HEK293T (cell line): ENCODE measurements at regions not wholly inside any gene's neighbourhood (a gene's known extent, or its start where the extent isn't known, plus 50 kb on each side); places are given as distances from the start of the nearest gene placed in this dataset.
"Not testable (repeated sequence)": the region's sequence is repeated elsewhere in the genome, so short reads cannot be mapped to it uniquely, and the experiment has no call there.

Experiments
- CTCF ChIA-PET: fragments of 350-600 bp; formaldehyde crosslinking; extraction: SDS; loops from one replicate; lab custom pipeline; 2021; ENCODE audit warnings: antibody characterized with exemption, inconsistent platforms; lab: Yijun Ruan, JAX
- POLR2A ChIA-PET: fragments of 350-600 bp; formaldehyde crosslinking; extraction: SDS; loops from one replicate; lab custom pipeline; 2020; ENCODE audit warnings: antibody characterized with exemption, inconsistent platforms; lab: Yijun Ruan, JAX
- DNase-seq: peaks from one replicate; pipeline ENCODE4 v3.0.0; 2012; ENCODE audit warnings: mixed read lengths; ENCODE audit errors: extremely low spot score
- ARNT ChIP-seq: fragments of 450-650 bp; IDR thresholded peaks from 2 replicates; pipeline ENCODE4 v1.6.1; 2017; ENCODE audit warnings: mild to moderate bottlenecking
- BHLHE40 ChIP-seq: fragments of 450-650 bp; IDR thresholded peaks from 2 replicates; pipeline ENCODE4 v1.6.1; 2016; ENCODE audit warnings: mild to moderate bottlenecking, moderate library complexity, borderline replicate concordance
- CTBP1 ChIP-seq: fragments of 450-650 bp; IDR thresholded peaks from 2 replicates; pipeline ENCODE4 v1.6.1; 2016; ENCODE audit warnings: borderline replicate concordance
- ELF4 ChIP-seq: fragments of 450-650 bp; IDR thresholded peaks from 2 replicates; pipeline ENCODE4 v1.6.1; 2017; ENCODE audit warnings: antibody characterized with exemption
- FOXA1 ChIP-seq: fragments of 450-650 bp; IDR thresholded peaks from 2 replicates; pipeline ENCODE4 v1.6.1; 2016; ENCODE audit warnings: mild to moderate bottlenecking
- FOXK2 ChIP-seq: fragments of 450-650 bp; IDR thresholded peaks from 2 replicates; pipeline ENCODE4 v1.6.1; 2016; ENCODE audit warnings: mild to moderate bottlenecking
- FOXM1 ChIP-seq: fragments of 450-650 bp; IDR thresholded peaks from 2 replicates; pipeline ENCODE4 v1.6.1; 2017; ENCODE audit warnings: mild to moderate bottlenecking, borderline replicate concordance
- HDGF ChIP-seq: fragments of 450-650 bp; IDR thresholded peaks from 2 replicates; pipeline ENCODE4 v1.6.1; 2017; ENCODE audit warnings: antibody characterized with exemption, borderline replicate concordance
- L3MBTL2 ChIP-seq: fragments of 450-650 bp; conservative IDR thresholded peaks from 2 replicates; pipeline ENCODE4 v1.6.1; 2016; ENCODE audit warnings: mild to moderate bottlenecking
- LEF1 ChIP-seq: fragments of 450-650 bp; IDR thresholded peaks from 2 replicates; pipeline ENCODE4 v1.6.1; 2017; ENCODE audit warnings: mild to moderate bottlenecking, borderline replicate concordance
- NFRKB ChIP-seq: fragments of 450-650 bp; IDR thresholded peaks from 2 replicates; pipeline ENCODE4 v1.6.1; 2016; ENCODE audit warnings: mild to moderate bottlenecking, moderate library complexity
- PKNOX1 ChIP-seq: fragments of 450-650 bp; IDR thresholded peaks from 2 replicates; pipeline ENCODE4 v1.6.1; 2016
- SP1 ChIP-seq: fragments of 450-650 bp; IDR thresholded peaks from 2 replicates; pipeline ENCODE4 v1.6.1; 2017
- SUZ12 ChIP-seq: fragments of 450-650 bp; IDR thresholded peaks from 2 replicates; pipeline ENCODE4 v1.6.1; 2016; ENCODE audit warnings: mild to moderate bottlenecking
- TARDBP ChIP-seq: fragments of 450-650 bp; IDR thresholded peaks from 2 replicates; pipeline ENCODE4 v1.6.1; 2016
- ZNF384 ChIP-seq: fragments of 450-650 bp; IDR thresholded peaks from 2 replicates; pipeline ENCODE4 v1.6.1; 2016

GRCh38 chr1:219058891-219059820, 114.5 kb upstream of the LYPLAL1 start:
- CTCF ChIA-PET, result no interaction called here
- TF ChIP-seq ARNT (no peak), PKNOX1 (no peak), BHLHE40 (no peak), ELF4 (no peak), NFRKB (no peak), SP1 (no peak), ZNF384 (no peak), HDGF (no peak), FOXA1 (no peak), CTBP1 (no peak), SUZ12 (no peak), TARDBP (no peak), FOXM1 (no peak), L3MBTL2 (no peak), FOXK2 (no peak), LEF1 (no peak)
- POLR2A ChIA-PET, result no interaction called here
- no peak for DNase-seq

- TF ChIP-seq ARNT (no peak), NFRKB (no peak)
- DNase-seq, result no peak
- ChIA-PET POLR2A (no interaction called here), CTCF (no interaction called here)
Measured at GRCh38 chr1:219060798-219061197, 112.9 kb upstream of the LYPLAL1 start.

GRCh38 chr1:219062161-219062560, 111.5 kb upstream of the LYPLAL1 start:
- no peak for TF ChIP-seq ZNF384
- no peak for DNase-seq
- ChIA-PET POLR2A (no interaction called here), CTCF (no interaction called here)

- ChIA-PET POLR2A (no interaction called here), CTCF (no interaction called here)
- TF ChIP-seq FOXK2 (no peak), CTBP1 (no peak), TARDBP (no peak), PKNOX1 (no peak), FOXA1 (no peak), HDGF (no peak), SUZ12 (no peak), LEF1 (no peak), ZNF384 (no peak), ARNT (no peak), BHLHE40 (no peak)
- DNase-seq, result no peak
Measured at GRCh38 chr1:219066098-219066497, 107.6 kb upstream of the LYPLAL1 start.

GRCh38 chr1:219066631-219067349, 106.9 kb upstream of the LYPLAL1 start:
- peak; percentile 70 for TF ChIP-seq PKNOX1
- no peak for TF ChIP-seq SUZ12
- POLR2A ChIA-PET, result no interaction called here
- DNase-seq, result no peak
- CTCF ChIA-PET, result interaction anchor here (0.7 kb wide), 1 partner anchor 191 kb away, joined by 3 read pairs; no protein-coding TSS in a partner anchor

- CTCF ChIA-PET, result interaction anchor here (0.7 kb wide), 1 partner anchor 191 kb away, joined by 3 read pairs; no protein-coding TSS in a partner anchor
- no peak for DNase-seq
Measured at GRCh38 chr1:219067350-219067712, 106.3 kb upstream of the LYPLAL1 start.

GRCh38 chr1:219070395-219070794, 103.3 kb upstream of the LYPLAL1 start:
- POLR2A ChIA-PET, CTCF ChIA-PET: not testable (repeated sequence)

More at GRCh38 chr1:219067350-219067712, 106.3 kb upstream of the LYPLAL1 start:
- POLR2A ChIA-PET, result no interaction called here
- TF ChIP-seq SUZ12, result no peak
- TF ChIP-seq SP1, result no peak
- no peak for TF ChIP-seq FOXK2
- TF ChIP-seq HDGF, result no peak
- no peak for TF ChIP-seq ZNF384
- TF ChIP-seq CTBP1, result no peak
- no peak for TF ChIP-seq FOXA1
- no peak for TF ChIP-seq TARDBP
- no peak for TF ChIP-seq ARNT

More at GRCh38 chr1:219070395-219070794, 103.3 kb upstream of the LYPLAL1 start:
- not testable (repeated sequence) for DNase-seq
